Panc1 (cell line): ENCODE measurements at regions not wholly inside any gene's neighbourhood (a gene's known extent, or its start where the extent isn't known, plus 50 kb on each side); places are given as distances from the start of the nearest gene placed in this dataset.

ENCODE experiments used
- ATAC-seq: fragments of 200-7000 bp; cut with Tn5 transposase; 2 replicates; pipeline ENCODE4 v1.9.1; 2020; ENCODE audit warnings: mild to moderate bottlenecking, moderate library complexity
- BruUV-seq: library from RNA; stranded (reverse); fragments of 400-500 nt; replicated peaks from 2 replicates; lab custom pipeline; 2021; lab: Mats Ljungman, UMichigan
- CTCF ChIA-PET: fragments of 300-600 bp; sonication (Branson Sonifier 250); formaldehyde crosslinking; loops from one replicate; lab custom pipeline; 2022; ENCODE audit warnings: antibody characterized with exemption; lab: Charles Lee
- POLR2A ChIA-PET: fragments of 300-600 bp; sonication (Branson Sonifier 250); formaldehyde crosslinking; loops from one replicate; lab custom pipeline; 2022; ENCODE audit warnings: antibody characterized with exemption; lab: Charles Lee
- DNase-seq: peaks from one replicate; pipeline ENCODE4 v3.0.0-alpha.2; 2010; ENCODE audit warnings: low read depth, low spot score
- H3K27ac ChIP-seq: 2 replicates; pipeline ENCODE4 v1.5.1; 2011; ENCODE audit warnings: mild to moderate bottlenecking, low read length, inconsistent platforms
- H3K27me3 ChIP-seq: fragments of 200-500 bp; sonication (Bioruptor generic); 2 replicates; pipeline ENCODE4 v1.6.0; 2014; ENCODE audit warnings: low read length, inconsistent platforms; ENCODE audit not compliant: control insufficient read depth, insufficient read depth
- H3K36me3 ChIP-seq: fragments of 200-500 bp; sonication (Bioruptor generic); 2 replicates; pipeline ENCODE4 v1.5.1; 2014; ENCODE audit warnings: inconsistent platforms, mild to moderate bottlenecking, low read length, moderate library complexity; ENCODE audit not compliant: control insufficient read depth, insufficient read depth
- H3K4me1 ChIP-seq: 2 replicates; pipeline ENCODE4 v1.5.1; 2011; ENCODE audit warnings: inconsistent platforms, mild to moderate bottlenecking, low read length, moderate library complexity; ENCODE audit not compliant: control insufficient read depth, insufficient read depth
- H3K4me3 ChIP-seq, 2 experiments: 2 replicates each; pipeline ENCODE4 v1.5.1; 2011 to 2012; ENCODE audit warnings: low read depth in 2 of 2, low read length in 2 of 2, mild to moderate bottlenecking in 2 of 2, inconsistent platforms in 1 of 2, moderate library complexity in 1 of 2
- H3K9me3 ChIP-seq: fragments of 200-500 bp; sonication (Bioruptor generic); 2 replicates; pipeline ENCODE4 v1.5.1; 2014; ENCODE audit warnings: low read depth, mild to moderate bottlenecking, inconsistent platforms, low read length, moderate library complexity; ENCODE audit not compliant: control insufficient read depth, insufficient read depth
- POLR2AphosphoS5 ChIP-seq: IDR thresholded peaks from 2 replicates; pipeline ENCODE4 v1.6.1; 2012; ENCODE audit warnings: mild to moderate bottlenecking, low read depth, low read length, moderate library complexity
- SIN3A ChIP-seq: IDR thresholded peaks from 2 replicates; pipeline ENCODE4 v1.6.1; 2012; ENCODE audit warnings: low read depth, mild to moderate bottlenecking, low read length, moderate library complexity, borderline replicate concordance; ENCODE audit not compliant: insufficient read depth
- TCF7L2 ChIP-seq: IDR thresholded peaks from 2 replicates; pipeline ENCODE4 v1.6.1; 2011; ENCODE audit warnings: mild to moderate bottlenecking, low read depth, low read length, inconsistent platforms
- in situ Hi-C: cut with HindIII; loops from 2 replicates; pipeline ENCODE4 v1.10.0; 2016; ENCODE audit warnings: low sequenced_read_pairs, low pct_unique_long_range_greater_than_20kb
- intact Hi-C: fragments of 100-400 bp; cut with micrococcal nuclease; formaldehyde crosslinking; loops from one replicate; pipeline ENCODE4 v1.10.0; 2022; ENCODE audit not compliant: unreplicated experiment
- TF ChIP-seq, protein P1 (sequence below): fragments of 450-650 bp; IDR thresholded peaks from 2 replicates; pipeline ENCODE4 v1.5.1; 2017; ENCODE audit warnings: mild to moderate bottlenecking
- TF ChIP-seq, protein P2 (sequence below), 2 experiments: IDR thresholded peaks; 2 replicates each; pipeline ENCODE4 v1.6.1; 2011 to 2012; ENCODE audit warnings: low read depth in 2 of 2, control low read depth in 1 of 2, low read length in 1 of 2, mild to moderate bottlenecking in 1 of 2, moderate library complexity in 1 of 2; ENCODE audit not compliant: insufficient read depth in 1 of 2

DNA sequence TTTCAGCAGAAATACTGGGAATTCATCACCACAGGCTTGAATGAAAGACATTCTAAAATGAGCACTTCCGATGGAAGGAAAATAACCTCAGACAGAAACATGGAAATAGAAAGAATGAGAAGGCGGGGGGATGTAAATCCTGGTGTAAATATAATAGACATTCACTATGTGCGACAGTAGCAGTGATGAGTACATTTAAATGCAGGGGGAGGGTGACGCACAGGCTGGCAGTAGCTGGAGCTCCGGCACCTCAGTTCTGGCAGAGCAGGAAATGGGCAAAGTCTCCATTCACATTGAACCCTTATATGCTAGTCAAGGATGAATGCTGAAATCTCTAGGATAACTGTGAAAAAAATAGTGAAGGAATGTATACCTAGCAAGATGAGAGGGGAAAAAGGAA, 172.7 kb upstream of the C14orf180 start:
- no peaks in the 10 kb centered on the region; the same call in 1 of the 2 replicates for H3K9me3 ChIP-seq
- H3K27me3 ChIP-seq, result peaks cover 4% of the 10 kb centered on the region; the same call in 1 of the 2 replicates
- ChIA-PET CTCF (no interaction called here), POLR2A (no interaction called here)
- no peak overlapping the region for H3K4me3 ChIP-seq
- intact Hi-C loops (no loop called here), in situ Hi-C loops (no loop called here)
- no TSS peak for BruUV-seq
- no peaks in the 10 kb centered on the region for H3K4me1 ChIP-seq
- DNase-seq (no peak), ATAC-seq (no peak)
- H3K27ac ChIP-seq, result no peak overlapping the region
- H3K36me3 ChIP-seq, result no peaks in the 10 kb centered on the region
- TF ChIP-seq POLR2AphosphoS5 (no peak), SIN3A (no peak), TCF7L2 (no peak)
- TF ChIP-seq, protein P1, sequence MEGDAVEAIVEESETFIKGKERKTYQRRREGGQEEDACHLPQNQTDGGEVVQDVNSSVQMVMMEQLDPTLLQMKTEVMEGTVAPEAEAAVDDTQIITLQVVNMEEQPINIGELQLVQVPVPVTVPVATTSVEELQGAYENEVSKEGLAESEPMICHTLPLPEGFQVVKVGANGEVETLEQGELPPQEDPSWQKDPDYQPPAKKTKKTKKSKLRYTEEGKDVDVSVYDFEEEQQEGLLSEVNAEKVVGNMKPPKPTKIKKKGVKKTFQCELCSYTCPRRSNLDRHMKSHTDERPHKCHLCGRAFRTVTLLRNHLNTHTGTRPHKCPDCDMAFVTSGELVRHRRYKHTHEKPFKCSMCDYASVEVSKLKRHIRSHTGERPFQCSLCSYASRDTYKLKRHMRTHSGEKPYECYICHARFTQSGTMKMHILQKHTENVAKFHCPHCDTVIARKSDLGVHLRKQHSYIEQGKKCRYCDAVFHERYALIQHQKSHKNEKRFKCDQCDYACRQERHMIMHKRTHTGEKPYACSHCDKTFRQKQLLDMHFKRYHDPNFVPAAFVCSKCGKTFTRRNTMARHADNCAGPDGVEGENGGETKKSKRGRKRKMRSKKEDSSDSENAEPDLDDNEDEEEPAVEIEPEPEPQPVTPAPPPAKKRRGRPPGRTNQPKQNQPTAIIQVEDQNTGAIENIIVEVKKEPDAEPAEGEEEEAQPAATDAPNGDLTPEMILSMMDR, result no peak
- TF ChIP-seq, protein P2, sequence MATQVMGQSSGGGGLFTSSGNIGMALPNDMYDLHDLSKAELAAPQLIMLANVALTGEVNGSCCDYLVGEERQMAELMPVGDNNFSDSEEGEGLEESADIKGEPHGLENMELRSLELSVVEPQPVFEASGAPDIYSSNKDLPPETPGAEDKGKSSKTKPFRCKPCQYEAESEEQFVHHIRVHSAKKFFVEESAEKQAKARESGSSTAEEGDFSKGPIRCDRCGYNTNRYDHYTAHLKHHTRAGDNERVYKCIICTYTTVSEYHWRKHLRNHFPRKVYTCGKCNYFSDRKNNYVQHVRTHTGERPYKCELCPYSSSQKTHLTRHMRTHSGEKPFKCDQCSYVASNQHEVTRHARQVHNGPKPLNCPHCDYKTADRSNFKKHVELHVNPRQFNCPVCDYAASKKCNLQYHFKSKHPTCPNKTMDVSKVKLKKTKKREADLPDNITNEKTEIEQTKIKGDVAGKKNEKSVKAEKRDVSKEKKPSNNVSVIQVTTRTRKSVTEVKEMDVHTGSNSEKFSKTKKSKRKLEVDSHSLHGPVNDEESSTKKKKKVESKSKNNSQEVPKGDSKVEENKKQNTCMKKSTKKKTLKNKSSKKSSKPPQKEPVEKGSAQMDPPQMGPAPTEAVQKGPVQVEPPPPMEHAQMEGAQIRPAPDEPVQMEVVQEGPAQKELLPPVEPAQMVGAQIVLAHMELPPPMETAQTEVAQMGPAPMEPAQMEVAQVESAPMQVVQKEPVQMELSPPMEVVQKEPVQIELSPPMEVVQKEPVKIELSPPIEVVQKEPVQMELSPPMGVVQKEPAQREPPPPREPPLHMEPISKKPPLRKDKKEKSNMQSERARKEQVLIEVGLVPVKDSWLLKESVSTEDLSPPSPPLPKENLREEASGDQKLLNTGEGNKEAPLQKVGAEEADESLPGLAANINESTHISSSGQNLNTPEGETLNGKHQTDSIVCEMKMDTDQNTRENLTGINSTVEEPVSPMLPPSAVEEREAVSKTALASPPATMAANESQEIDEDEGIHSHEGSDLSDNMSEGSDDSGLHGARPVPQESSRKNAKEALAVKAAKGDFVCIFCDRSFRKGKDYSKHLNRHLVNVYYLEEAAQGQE (IDR thresholded peaks at IDR 0.05; ENCODE audit: insufficient read depth in 1 of 2, low read depth in 2 of 2, low read length in 1 of 2), result no peak

- no peak for ATAC-seq
- intact Hi-C loops, result no loop called here
- no peak overlapping the region for H3K27ac ChIP-seq
- no peak overlapping the region for H3K4me3 ChIP-seq
- no peak for TF ChIP-seq POLR2AphosphoS5
- TF ChIP-seq, protein P1, result no peak
- BruUV-seq, result no TSS peak
- peaks cover 3% of the 10 kb centered on the region for H3K27me3 ChIP-seq
- H3K4me1 ChIP-seq, result no peaks in the 10 kb centered on the region
- no peaks in the 10 kb centered on the region for H3K9me3 ChIP-seq
- in situ Hi-C loops, result no loop called here
- no peak for DNase-seq
- no peaks in the 10 kb centered on the region for H3K36me3 ChIP-seq
- ChIA-PET POLR2A (interaction anchor here (0.7 kb wide), 1 partner anchor 75 kb away, joined by 3 read pairs; no protein-coding TSS in a partner anchor), CTCF (no interaction called here)
Measured at GRCh38 chr14:104416383-104416782, 163.2 kb upstream of the C14orf180 start.
